HG03196 (cell line): ENCODE measurements at regions not wholly inside any gene's neighbourhood (a gene's known extent, or its start where the extent isn't known, plus 50 kb on each side); places are given as distances from the start of the nearest gene placed in this dataset.
A peak's percentile ranks its signal among the peaks of the same experiment; 100 is the strongest.
"Not testable (repeated sequence)": the region's sequence is repeated elsewhere in the genome, so short reads cannot be mapped to it uniquely, and the experiment has no call there.

Source experiments
- ATAC-seq: cut with Tn5 transposase; IDR thresholded peaks from one replicate; pipeline ENCODE4 v1.9.1; 2021; ENCODE audit not compliant: unreplicated experiment

DNA sequence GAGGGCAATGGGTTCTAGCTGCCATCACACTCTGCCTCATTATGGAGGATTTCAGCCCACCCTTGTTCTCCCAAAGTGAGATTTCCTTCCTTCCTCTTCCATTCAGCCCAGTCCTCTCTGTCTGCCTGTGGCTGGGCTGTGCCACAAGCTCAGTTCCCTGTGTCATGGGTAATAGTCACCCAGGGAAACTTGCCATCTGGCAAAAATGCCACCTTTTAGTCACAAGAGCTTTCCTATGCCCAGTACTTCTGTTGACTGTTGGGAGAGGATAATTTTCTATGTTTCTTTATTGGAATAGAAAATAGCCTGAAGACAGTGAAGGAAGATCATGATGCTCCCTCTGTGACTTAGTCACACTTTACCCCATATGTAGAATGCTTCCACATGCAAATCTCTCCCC lies 71.4 kb downstream of the TLR4 start:
- ATAC-seq: no peak

DNA sequence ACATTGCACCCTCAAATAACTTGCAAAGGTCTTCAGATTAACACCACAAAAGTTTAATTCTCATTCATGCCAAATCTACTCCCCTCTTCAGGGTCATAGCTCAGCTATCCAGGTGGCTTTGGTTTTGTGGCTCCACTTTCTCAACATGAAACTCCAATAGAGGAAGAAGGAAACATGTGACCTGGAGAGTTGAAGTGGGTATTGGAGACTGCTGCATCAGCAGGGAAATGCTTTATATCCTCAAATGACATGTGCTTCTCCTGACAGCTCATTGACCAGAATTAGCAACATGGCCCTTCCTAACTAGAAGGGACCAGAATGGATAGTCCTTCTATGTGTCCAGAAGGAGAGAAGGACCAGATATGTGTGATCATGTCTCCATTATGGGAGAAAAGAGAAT lies 73.6 kb downstream of the TLR4 start:
- ATAC-seq: no peak

DNA sequence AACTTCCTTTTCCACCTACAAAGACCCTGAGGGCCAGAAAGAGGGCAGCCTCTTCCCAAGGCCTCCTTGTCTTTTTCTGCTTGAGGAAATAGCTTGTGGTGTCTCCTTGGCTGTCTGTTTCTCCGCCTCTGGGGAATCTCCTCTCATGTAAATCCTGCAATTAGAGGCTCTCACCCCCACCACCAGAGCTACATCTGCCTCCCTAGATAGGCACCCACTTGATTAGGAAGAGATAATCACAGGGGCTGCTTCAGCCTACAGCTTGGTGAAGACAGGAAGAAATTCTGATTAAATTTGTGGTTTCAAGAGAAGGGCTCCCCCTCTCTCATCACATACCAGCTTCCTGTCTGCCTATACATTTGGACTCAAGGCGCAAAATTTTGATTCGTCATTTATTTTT lies 75.6 kb downstream of the TLR4 start:
- no peak for ATAC-seq

DNA sequence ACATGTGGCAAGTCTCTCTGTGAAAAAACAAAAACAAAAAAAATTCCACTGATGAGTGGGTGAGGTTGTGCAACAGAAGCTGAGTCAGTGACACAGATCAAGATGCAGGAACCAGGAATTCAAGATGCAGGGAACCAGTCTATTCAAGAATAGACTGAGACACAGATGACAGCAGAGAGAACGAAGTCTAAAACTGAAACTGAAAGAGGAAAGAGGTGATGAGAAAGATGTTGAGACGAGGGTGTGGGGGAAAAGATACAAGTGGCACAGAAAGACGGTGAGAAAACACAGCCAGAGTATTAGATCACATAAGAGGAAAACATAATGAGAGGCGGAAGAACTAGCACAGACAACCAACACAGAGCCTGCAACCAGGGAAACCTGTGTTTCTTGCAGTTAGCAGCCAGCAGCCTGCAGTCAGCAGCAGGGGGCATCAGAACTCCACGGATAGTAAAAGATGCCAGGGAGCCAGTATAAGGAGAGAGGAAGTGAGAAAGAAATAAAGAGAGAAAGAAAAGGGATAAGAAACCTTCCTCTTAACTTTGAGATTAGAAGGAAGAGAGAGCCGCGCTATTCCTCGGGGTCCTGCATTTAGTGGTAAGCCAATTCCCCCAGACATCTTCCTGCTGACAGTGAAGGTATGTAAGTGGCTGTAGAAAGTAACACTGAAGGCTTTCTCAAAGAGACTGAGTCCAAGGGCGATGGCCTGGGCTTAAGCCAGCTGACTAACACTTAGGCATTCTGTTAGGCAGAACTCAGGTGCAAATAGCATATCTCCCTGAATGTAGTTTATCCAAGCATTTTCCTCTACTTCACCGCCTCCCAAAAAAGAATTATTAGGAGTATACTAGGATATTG lies 79.0 kb downstream of the TLR4 start:
- ATAC-seq: peak; percentile 71

DNA sequence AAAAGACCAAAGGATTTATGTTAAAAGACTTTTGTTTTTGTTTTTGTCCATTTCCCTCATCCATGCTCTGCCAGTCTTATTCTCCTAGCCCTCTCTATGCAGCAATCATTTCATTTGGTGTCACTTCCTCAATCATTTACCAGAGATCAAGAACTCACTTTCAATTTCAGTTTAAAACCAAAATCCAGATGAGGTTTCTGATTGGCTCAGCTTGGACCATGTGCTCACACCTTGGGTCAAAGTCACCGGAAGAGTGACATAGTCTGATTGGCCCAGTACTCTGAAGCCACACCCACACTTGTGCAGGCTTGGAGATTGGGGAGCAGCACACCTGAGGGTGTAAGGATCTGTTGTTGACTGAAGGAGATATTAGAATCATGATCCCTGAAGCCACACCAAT lies 79.6 kb downstream of the TLR4 start:
- ATAC-seq: peak; percentile 87

DNA sequence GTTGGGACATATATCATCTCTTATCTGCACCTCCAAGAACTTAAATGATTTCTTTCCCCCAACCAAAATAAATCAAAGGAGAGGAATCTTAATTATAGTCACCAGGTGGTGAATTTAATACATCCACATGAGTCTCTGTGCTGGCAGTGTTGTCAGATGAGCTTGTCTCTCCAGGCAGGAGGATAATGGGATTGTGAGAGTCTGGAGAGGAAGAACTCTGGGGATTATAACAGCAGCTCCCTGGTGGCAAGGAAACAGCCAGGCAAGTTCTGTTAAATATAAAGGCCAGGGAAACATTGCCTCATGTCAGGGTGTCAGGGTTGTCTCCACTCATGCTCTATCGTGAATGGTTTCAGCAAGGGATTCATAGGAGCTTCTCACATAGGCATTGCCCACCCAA lies 80.8 kb downstream of the TLR4 start:
- ATAC-seq: no peak

DNA sequence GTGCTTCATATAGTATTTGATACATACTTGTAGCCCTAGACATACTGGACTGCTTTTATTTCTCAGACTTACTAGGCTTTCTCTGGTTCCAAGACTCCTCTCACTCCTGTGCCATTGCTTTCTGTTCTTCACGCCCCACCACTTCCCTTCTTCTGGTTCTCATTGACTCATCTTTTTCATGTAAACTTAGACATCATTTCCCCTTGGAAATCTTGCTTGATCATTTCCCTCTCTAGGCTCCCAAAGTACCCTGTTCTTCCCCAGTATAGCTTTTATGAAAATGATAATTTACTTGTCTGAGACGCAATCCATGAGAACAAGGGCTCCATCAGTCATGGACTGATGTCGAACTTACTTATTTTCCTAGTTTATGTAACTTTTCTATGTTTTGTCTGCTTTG lies 83.5 kb downstream of the TLR4 start:
- ATAC-seq: no peak

DNA sequence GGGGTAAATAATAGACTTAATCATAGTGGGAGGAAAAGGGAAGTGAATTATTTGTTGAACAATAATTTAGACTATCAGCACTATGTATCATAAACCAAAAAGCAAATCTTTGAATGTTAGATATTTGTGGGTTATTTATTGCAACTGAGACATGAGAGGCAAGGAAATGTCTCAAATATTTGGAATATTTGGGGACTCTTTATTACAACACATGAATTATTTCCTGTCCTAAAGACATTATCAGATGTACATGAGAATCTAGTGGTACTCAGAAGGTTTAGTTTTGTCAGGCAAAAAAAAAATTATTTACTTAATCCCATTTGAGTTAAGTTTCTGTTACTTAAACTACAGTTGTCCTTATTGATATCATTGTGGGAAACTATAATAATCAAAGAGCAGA lies 91.1 kb downstream of the TLR4 start:
- no peak for ATAC-seq

DNA sequence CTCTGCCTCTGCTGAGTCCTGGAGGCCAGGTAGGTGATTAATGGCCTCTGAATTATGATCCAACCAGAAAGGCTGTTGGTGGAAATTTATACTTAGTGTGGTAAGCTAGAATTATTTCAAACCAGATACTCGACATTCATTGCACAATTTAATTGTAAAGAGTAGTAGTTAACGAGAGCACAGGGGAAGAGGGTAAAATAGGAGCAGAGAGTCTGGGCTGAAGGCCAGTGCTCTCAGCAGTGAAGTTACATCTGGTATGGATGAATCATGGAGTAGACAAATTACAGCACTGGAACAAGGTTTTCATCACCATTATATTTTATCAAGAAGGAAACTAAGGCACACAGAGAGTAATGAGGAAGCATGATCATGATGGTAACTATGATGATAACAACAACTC lies 92.5 kb downstream of the TLR4 start:
- no peak for ATAC-seq

DNA sequence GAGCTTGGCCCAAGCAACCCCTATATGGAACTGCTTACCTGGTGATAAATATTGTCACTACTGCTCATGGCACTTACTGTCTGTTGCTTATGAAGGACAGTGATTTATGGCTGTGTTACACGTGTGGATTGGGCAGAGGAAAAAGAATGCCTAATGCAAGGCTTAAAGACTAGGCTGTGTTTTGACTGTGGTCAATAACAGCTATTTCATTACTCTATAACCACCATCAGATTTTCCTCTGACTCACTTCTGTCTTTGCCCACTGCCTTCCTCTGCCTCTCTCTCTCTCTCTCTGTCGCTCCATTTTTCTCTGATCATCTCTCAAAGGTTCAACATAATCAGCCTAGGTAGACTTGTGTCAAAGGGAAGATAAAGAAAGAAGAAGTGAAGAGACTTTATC lies 96.2 kb downstream of the TLR4 start:
- ATAC-seq: no peak

DNA sequence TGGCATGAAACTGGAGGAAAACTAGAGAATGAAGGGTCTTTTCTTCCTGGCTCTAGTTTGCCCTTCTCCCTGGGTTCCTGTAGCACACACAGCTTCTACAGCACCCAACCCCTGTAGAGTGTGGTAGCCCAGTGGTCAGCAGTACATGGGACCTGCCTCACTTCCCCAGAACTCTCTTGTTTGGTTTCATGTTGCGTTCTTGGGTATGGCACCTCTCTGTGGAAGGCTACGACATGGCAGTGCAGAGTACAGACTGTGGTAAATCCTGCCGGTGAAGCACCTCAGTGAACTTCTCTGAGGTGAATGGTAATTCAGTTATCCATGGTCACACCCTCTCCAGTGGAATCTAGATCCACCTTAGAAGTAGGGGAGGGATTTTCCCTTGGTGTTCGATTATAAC lies 105.5 kb downstream of the TLR4 start:
- no peak for ATAC-seq

DNA sequence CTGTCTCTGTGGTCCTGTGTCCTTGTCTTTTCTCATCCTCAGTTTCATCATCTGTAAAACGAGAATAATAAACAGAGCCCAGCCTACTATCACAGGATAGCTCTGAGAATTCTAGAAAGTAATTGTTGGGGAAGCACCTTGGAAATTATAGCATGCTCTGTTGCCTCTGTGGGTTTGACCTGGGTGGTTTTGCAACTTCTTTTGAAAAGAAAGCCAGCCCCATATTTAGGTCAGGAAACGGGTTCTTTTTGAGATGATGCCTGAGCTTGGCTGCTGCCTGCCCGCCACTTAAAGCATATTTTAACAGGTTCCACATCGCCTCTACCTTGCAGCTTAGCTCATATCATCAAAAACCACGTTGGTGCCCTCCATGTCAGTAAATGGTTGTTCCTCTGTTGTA lies 111.1 kb downstream of the TLR4 start:
- no peak for ATAC-seq

DNA sequence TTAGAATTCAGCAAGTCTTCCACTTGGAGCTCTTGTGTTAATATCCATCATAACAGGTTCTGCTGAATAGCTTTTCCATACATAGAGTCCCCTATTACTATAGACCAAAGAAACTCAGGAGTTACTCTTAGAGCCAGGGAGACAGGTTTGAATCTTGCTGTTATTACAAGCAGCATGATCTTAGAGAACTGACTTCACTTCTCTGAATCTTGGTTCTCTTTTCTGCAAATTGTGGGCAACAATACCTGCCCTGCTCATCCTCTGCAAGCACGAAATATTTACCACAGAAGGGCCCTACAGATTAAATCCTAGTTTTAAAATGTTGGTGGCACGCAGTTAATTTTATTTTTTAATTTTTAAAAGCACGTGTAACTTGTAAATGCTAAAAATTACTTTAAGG lies 111.7 kb downstream of the TLR4 start:
- no peak for ATAC-seq

DNA sequence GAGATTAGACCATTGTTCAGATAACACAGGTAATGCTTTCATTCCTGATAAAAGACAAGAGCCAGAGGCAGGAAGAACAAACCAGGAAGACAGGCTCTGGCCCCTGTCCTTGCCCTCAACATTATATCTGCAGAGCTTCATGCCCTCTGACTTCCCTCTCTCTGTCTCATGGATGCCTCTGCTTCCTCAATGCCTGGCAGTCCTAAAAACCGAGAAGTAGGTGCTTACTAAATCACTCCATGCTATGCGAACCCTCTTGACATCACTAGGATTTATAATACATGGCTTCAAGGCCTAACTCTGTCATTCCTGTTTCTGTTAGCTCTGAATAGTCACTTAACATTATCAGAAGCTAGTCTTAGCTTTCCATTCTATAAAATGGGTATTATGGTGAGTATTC lies 117.8 kb downstream of the TLR4 start:
- ATAC-seq: no peak

DNA sequence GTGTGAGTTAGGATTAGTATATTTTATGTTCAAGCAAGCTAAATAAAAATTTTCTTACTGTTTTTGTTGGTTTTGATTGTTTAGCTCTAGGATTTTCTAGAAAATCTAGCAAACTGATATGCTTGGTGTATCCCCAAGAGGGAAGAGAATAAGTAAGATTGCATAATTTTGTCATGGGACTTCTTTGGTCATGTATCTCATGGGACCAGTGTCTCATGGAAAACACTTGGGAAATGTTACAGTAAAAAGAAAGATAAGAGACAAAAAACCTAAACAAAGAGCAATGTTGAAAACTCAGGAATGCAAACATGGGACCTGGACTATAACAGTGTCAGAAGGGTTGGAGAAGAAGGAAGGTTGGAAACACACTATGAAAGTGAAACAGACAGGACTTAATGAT lies 119.4 kb downstream of the TLR4 start:
- ATAC-seq: no peak

DNA sequence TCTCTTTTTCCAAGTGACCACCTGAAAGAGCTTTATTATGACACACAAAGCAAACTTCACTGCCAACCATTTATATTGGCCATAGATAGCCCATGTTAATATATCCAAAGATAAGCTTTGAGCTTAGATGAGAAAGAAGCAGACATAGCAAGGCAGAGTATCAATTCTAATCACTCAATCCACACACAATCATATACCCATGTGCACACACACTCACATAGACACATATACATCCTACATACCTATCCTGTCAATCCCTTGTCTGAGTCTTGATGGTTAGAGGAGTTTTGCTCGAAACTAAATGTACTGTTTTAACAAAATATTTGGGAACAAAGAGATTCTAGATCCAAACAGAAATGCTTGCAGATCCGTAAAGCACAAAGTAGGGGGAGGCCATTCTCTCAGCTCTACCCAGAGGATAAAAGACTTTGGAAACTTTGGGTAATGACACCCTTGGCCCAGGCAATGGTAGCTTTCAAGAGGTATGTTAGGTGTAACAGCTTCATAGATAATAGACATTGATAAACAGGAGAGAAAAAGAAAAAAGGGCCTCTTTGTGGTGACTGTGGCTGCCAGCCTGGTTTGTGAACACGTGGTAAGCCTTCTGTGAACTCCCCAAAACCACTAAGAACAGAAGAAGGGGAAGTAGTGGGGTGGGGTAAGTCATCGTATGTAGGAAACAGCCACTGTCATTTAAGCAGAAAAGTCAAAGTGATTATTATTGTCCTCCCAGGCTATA lies 121.6 kb downstream of the TLR4 start:
- ATAC-seq: peak; percentile 98

DNA sequence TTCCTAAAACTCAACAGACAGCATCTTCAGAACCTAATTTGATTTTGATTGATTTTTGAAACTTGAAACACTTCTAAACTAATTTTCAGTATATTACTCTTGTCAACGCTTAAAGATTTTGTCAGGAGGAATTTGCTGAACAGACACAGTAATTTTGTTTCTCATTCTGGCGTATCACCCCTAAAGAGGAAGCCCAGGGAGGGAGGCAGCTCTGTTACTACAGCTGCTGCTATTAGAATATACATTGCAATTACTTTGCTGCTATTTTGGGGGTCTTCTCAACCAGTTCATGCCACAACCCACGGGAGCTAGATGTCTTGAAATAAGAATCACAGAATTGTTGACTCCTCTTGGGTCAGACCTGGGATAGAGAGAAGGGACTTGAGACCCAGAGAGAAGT lies 122.6 kb downstream of the TLR4 start:
- no peak for ATAC-seq

DNA sequence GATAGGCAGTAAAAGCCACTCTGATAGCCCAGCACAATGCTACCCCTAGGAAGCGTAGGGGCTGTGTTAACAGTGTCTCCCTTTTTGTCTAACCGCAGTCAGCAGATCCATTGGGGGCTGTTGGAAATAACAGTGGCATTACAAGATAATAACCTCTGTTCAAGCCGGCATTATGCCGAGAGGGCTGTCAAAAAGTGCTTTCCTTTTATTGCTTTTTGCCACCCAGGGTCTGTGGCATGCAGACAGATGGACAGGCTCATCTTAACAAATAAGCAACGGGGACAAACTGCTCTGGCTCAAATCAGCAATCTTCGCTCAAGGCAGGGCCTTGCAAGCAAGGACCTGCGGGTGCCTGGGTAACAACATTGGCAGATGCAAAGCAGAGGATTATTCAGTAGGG lies 123.3 kb downstream of the TLR4 start:
- no peak for ATAC-seq

DNA sequence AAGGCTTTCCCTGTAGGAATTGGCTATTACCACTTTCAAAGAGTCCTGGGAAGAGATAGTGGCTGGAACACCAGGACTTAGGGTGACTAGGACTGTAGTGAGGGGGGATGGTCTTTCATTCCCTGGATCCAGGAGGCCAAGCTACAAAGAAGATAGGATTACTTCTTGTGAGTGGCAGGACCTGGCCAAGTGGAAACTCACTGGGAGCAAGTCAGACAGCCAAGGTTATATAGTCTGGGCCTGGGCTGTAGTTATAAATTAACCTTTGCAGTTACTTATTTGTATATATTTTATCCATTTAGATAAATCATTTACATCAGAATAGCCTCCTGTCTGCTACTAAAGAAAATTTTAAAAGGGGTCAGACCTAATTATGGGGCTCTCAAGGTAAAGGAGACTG lies 124.3 kb downstream of the TLR4 start:
- no peak for ATAC-seq

DNA sequence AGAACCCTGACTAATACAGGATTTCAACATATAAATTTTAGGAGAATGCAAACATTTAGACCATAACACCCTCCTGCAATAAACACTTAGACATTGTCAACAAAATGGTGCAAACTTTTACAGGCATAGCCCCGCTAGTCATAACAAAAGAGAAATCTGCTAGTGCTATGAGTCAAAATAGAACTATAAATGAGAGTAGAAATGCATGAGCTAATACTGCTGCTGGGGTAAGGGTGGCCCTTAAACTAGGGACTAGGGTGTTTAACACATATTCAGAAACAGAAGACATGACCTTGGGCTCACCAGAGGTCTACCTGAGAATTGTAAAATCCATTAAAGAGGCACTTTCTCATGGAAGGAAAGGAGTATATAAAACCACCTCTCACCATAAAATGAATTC lies 131.6 kb downstream of the TLR4 start:
- ATAC-seq: peak; percentile 86

DNA sequence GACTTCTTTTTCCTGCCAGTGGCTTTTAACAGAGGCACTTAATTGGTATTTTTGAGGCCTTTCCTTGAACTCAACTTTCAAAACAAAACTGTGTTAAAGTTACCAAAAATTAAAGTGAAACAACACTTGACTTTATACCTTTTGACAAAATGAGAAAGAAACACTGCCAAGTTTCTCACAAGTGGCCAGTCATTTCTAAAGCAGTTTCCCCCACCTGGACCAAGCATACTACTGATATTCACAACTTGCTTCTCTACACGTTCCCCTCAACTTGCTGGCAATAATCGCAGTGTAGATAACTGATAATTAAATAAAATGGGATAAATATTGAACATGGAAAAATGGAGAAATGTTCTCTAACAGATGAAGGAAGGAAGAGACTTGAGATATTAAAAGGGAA lies 135.7 kb downstream of the TLR4 start:
- no peak for ATAC-seq

DNA sequence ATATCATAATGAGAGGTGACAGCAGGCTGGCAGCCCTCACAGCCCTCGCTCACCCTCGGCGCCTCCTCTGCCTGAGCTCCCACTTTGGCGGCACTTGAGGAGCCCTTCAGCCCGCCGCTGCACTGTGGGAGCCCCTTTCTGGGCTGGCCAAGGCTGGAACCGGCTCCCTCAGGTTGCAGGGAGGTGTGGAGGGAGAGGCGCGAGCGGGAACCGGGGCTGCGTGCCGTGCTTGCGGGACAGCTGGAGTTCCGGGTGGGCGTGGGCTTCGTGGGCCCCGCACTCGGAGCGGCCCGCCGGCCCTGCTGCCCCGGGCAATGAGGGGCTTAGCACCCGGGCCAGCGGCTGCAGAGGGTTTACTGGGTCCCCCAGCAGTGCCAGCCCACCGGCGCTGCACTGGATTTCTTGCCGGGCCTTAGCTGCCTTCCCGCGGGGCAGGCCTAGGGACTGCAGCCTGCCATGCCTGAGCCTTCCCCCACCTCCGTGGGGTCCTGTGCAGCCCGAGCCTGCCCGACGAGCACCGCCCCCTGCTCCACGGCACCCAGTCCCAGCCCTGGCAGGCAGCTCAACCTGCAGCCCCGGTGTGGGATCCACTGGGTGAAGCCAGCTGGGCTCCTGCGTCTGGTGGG lies 147.7 kb downstream of the TLR4 start:
- ATAC-seq: not testable (repeated sequence)
